NCI-H526 (cell line): ENCODE measurements at regions not wholly inside any gene's neighbourhood (a gene's known extent, or its start where the extent isn't known, plus 50 kb on each side); places are given as distances from the start of the nearest gene placed in this dataset.
A peak's percentile ranks its signal among the peaks of the same experiment; 100 is the strongest.

Source experiments
- DNase-seq, 2 experiments: peaks; one replicate each; lab custom pipeline; 2025; lab: John Stamatoyannopoulos, UW

DNA sequence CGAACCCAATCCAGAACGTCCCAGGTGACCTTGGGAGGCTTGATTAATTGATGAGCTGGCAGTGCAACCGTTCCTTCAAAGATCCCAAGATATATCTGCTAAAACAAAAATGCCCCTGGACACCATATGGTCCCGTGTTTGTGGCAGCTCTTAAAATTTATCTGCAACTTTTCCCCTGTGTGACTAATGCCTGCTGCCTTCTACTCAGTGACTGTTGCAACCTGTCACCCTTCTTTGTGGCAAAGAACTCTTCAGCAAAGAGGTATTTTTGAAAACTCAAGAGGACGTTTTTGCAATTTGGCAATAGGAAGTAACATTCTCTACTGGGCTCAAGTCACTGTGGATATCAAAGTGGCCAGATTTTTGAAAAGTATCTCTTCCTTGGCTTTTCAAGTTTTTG, 75.8 kb upstream of the SOD3 start:
- DNase-seq: no peak

DNA sequence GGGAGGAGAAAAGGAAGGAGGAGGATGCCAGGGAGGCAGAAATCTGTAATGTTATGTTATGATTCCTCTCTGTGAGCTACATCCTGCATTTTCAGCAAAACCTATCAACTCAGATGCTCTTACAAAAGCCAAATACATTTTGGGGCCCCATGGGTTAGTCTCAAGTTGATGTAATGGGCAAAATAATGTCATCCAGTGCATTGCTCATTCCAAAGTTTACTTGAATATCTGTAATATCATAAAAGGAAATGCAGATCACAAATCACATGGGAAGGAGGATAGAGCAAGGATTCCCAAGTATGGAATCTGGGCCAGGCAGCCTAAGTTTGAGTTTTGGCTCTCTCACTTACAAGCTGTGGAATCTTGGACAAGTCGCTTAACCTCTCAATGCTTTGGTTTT, 74.9 kb upstream of the SOD3 start:
- DNase-seq: no peak

DNA sequence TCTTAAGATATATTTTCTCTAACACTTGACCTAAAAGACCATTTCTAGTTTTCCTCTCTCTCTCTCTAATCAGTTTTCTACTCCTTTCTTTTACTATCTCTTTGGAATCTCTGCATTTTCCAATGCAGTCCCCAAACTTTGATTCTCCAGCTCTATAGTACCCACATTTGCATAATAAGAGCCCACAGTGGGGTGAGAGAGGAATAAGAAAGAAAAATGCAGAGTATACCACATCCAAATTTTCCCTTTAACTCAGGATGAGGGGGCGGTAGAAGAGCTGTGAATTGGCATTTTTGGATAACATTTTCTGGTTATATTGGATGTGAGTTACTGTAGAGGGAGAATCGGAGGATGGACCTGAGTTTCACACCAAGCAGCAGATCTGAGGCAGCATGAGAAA, 74.4 kb upstream of the SOD3 start:
- DNase-seq: no peak

DNA sequence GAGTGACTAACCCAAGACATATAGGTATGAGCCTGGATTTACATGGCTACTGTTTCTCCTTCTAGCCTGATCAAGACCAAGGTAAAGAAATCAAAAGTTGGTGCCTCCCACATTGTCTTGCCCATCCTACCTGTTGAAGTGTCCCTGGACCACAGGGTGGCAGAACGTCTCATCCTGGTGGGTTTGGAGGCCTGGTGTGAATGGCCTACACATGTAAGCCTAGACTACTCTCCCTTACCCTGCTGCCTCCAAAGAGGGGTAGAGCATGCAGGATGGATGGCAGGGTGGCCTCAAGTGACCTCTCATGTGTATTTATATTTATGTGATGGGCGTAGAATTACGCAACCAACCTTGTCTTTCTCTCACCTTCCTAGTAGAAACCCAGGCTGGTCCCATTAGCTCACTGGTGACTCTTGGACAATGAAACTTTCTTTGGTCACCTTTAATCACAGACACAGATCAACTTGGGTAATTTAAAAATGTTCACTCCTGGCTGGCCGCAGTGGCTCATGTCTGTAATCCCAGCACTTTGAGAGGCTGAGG, 73.3 kb upstream of the SOD3 start:
- peak in 1 of 2 experiments; percentile 21 for DNase-seq

DNA sequence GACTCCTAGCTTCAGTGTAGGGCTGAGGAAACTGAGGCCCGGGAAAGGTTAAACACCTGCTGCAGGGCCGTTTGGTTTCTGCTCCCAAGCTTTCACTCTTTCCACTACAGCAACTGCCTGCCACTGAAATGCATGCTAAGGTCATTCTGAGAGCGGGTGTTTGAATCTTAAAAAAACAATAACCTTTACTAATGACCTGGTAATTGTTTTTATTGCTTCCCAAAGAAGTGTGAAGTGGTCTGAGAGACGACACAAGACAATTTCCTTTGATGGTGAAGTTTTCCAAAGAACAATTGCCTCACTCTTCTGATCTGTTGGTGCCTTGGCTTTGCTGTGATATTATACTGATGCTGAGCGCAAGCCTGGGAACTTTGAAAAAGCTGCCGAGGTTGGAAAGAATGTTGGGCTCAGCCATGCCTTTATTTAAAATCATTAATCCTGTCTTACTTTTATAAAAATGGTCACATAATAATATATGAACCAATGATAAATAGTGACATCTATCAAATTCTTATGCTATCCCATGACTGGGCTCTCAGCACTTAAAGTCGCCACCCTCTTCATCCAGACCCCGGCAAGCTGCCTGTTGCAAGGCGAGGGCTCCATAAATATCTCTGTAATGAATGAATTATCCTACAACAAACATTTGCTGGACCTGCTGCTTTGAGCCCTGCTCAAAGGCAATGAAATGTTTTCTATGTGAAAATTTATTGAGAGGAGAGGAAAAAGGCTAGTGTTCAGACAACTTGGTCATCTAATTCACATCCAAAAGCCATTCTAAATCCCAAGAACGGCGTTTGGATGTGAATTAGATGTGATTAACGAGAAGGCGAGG, 67.8 kb upstream of the SOD3 start:
- no peak for DNase-seq

DNA sequence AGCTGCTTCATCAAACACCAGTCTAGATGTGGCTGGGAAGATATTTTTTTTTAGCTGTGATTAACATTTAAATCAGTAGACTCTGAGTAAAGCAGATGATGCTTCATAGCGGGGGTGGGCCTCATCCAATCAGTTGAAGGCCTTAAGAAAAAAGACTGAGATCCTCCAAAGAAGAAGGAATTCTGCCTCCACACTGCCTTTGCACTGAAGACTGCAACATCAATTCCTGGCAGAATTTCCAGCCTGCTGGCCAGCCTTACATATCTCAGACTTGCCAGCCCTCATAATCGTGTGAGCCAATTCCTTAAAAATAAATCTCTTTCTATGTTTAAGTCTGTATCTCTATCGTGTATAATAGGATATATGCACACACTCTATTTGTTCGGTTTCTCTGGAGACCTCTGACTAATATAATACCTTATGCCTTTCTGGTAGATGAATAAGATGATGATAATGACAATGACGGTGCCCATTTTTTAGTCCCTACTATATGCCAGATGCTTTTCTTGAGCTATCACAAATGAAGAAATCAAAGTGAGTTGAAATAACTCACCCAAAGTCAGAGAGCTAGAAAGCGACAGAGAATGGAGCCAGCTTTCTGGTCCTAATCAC, 66.1 kb upstream of the SOD3 start:
- no peak for DNase-seq

DNA sequence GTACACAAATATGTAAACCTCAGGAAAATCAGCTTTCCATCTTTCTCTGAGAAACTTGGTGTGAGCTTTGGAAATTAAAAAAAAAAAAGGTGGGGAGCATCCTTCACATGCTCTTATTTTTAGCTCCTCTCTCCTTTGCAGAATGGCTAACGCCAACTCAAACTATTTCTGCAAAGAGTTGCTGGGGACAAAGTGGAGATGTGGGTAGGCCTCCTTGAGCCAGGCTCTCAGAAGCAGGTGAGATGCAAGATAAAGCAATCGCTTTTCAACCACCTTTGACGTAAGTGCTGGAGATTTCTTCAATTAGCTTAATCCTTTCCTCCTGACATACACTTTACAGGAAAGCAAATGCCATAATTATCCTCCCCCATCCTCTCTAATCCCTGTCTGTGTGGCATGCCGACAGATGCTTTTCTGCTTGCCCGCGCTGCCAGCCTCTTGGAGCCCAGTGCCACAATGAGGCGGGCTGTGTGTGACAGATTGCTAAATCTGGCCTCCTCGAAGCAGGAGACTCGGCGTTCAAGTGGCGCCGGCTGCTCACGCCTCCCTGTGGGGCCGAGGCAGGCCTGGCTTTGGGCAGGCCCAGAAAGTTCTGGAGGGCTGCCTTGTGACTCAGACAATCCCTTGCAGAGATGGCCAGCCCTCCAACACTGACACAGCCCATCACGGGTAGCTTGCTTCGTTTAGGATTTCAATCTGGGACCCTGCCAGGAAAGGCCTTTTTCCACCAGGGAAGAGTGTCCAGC, 64.9 kb upstream of the SOD3 start:
- DNase-seq: peak in 1 of 2 experiments; percentile 37

DNA sequence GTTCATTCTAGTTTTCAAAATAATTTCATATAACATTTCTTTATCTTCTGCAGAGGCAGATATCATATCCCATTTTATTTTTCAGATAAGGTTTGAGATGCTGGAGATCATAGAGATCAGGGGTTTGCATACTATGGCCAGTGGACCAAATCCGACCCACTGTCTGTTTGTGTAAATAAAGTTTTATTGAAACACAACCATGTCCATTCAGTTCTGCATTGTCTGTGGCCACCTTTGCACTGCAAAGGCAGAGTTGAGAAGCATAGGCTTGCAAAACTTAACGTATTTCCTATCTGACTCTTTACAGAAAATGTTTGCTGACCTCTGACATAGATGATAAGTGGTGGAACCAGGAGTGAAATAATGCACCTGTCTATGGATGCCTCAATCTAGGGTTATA, 63.9 kb upstream of the SOD3 start:
- DNase-seq: no peak

DNA sequence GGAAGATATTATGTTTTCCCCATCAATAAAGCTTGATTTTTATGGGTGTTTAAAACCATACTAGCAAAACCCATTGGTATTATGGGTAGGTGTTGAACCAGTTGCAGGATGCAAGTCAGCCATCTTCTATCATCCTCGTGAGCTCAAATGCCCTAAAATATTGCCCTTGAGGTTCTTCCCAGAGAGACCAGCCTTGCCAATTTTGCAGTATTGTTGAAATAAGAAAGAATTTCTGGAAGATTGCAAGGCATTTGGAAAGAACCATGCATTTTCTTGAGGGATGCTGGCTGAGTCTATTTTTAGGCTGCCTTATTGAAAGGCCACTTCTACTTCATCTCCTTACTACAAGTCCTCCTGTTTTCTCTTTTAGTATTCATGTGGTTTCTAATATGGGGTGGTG, 60.9 kb upstream of the SOD3 start:
- no peak for DNase-seq

DNA sequence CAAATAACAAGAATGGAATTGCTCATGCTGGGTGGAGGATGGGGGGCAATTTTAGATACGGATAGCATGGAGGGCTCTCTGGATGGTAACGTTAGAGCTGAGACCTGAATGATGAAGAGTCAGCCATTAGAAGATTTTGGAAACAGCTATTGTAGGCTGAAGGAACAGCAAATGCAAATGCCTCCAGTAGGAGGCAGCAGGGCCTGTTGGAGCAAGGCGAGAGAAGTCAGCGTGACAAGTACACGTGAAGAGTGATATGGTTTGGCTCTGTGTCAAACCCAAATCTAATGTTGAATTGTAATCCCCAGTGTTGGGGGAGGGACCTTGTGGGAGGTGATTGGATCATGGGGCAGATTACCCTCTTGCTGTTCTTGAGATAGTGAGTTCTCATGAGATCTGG, 59.3 kb upstream of the SOD3 start:
- DNase-seq: peak in 1 of 2 experiments; percentile 19

DNA sequence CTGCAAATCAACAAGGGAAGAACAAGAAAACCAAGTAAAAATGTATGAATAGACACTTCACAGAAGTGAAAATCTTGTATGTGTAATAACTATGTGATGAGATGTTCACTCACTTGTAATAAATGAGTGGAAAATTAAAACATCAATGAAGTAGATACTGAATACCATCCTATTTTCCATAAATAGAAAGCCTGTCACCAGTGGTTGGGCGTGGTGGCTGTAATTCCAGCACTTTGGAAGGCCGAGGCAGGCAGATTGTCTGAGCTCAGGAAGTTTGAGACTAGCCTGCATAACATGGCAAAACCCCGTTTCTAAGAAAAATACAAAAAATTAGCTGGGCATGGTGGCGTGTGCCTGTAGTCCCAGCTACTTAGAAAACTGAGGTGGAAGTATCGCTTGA, 53.5 kb upstream of the SOD3 start:
- no peak for DNase-seq

DNA sequence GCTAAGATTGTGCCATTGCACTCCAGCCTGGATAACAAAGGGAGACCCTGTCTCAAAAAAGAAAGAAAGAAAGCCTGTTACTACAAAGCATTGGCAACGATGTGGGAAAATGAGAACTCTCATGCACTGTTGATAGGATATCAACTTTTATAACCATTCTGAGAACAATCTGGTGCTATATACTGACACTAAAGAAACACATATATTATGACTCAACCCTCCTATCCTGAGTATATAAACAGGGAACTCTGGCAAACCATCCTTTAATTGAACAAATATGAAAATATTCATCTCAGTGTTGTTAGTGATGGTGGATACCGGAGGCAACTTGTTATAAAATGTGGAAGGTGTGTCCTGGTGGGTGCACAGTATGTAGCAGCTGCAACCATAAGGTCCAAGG, 53.0 kb upstream of the SOD3 start:
- DNase-seq: no peak

DNA sequence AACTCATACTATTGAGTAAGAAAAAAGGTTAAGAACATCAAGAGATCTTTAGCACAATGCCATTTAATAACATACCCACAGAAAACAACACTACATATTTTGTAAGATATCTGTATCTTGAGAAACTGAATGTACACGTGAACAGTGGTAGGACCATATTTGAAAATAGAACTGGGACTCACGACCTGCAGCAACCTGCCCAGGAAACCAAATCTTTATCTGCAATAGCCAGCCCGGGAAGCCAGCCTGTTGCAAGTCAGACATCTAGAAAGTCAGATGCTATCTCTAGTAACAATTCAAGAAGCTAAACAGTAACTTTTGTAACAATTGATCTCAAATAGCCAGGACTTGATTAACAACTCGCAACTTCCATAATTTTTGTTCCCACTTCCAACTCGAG, 52.6 kb upstream of the SOD3 start:
- DNase-seq: no peak

DNA sequence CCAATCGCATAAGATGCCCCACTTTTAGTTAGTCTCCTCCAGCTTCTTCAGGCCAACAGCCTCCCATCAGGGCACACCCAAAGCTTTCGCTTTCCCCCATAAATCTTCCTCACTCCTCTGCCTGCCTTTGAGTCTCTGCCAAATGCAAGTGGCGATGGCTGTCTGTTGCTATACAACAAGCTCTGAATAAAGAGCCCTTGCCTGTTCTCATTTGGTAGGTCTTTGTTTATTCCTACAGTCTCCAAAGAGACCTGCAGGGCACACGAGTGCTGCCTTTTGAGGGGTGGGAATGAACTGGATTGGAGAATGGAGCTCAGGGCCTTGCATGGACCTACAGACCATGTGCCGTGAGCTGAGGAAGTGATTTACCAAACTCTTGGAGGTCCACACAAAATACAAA, 52.2 kb upstream of the SOD3 start:
- no peak for DNase-seq

DNA sequence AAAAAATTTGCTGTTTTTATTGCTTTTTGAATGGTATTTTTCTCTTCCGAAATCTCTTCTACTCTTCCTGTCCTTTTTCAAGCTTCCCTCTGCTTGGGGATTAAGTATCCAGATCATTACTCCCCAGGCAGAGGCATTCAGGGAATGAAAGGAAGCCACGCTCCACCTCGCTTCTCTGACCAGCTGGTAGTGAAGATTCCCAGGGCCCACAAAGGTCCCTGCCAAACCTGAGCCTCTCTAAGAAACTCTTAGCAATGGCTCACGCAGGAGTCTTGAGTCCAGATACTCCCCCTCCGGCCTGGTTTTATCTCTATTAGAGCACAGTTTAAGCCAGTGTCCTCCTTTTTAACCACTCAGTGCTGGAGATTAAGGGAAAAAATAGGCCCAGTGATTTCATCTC, 51.4 kb upstream of the SOD3 start:
- no peak for DNase-seq

DNA sequence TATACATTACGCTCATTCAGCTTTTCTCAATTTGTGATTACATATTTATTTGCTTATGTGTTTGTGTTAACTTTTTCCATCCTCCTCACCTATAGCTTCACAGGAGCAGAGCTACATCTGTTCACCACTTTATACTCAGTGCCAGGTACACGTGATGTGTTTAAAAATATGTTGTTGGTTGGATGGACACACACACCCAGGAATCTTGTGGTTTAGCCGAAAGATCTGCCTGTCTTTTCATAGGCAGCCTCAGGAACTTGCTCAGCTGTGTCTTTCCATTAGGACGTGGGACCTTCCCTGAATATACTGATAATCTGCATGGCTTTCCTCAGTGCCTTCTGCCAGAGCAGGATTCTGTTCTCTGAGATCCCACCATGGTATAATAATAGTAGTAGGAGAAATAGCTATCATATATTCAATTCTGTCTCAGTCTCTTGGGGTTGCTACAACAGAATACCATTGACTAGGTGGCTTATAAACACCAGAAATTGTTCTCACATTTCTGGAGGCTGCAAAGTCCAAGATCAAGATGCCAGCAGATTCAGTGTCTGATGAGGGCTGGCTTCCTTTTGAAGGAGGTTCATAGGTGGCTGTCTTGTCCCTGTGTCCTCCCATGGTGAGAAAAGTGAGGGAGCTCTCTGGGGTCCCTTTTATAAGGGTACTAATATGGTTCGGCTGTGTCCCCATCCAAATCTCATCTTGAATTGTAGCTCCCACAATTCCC, 50.0 kb upstream of the SOD3 start:
- DNase-seq: no peak
